ENCODE measurements at regions not wholly inside any gene's neighbourhood (a gene's known extent, or its start where the extent isn't known, plus 50 kb on each side); places are given as distances from the start of the nearest gene placed in this dataset.
"Not testable (repeated sequence)": the region's sequence is repeated elsewhere in the genome, so short reads cannot be mapped to it uniquely, and the experiment has no call there.

GRCh38 chr10:60606343-60607080 lies 171.8 kb upstream of the CDK1 start:
- peak in 1 of 6 donors; percentile 91 for DNase-seq (ENCODE audit: low read depth in 4 of 6, low spot score in 6 of 6)
- H3K27me3 ChIP-seq (ENCODE audit: control insufficient read depth, insufficient read depth, low read length), result no peaks in the 10 kb centered on the region
- H3K9me3 ChIP-seq (ENCODE audit: control insufficient read depth, insufficient read depth, low read length), result no peaks in the 10 kb centered on the region
- no peak overlapping the region for H3K27ac ChIP-seq (ENCODE audit: low read depth, low read length)
- no peaks in the 10 kb centered on the region for H3K36me3 ChIP-seq (ENCODE audit: control insufficient read depth, insufficient read depth, low read length)
- H3K4me1 ChIP-seq (ENCODE audit: control insufficient read depth, insufficient read depth, low read length), result no peaks in the 10 kb centered on the region
- no peak overlapping the region for H3K4me3 ChIP-seq (ENCODE audit: low read depth, low read length)
- WGBS (ENCODE audit: insufficient coverage), result no CpG with 5 or more reads among the region's 2 CpGs

GRCh38 chr10:60605476-60605875 lies 172.8 kb upstream of the CDK1 start:
- no peaks in the 10 kb centered on the region for H3K36me3 ChIP-seq (ENCODE audit: control insufficient read depth, insufficient read depth, low read length)
- no peaks in the 10 kb centered on the region for H3K27me3 ChIP-seq (ENCODE audit: control insufficient read depth, insufficient read depth, low read length)
- no peaks in the 10 kb centered on the region for H3K4me1 ChIP-seq (ENCODE audit: control insufficient read depth, insufficient read depth, low read length)
- no peak overlapping the region for H3K27ac ChIP-seq (ENCODE audit: low read depth, low read length)
- DNase-seq (ENCODE audit: low read depth in 4 of 6, low spot score in 6 of 6), result peak in 1 of 6 donors; percentile 37
- no peaks in the 10 kb centered on the region for H3K9me3 ChIP-seq (ENCODE audit: control insufficient read depth, insufficient read depth, low read length)
- no peak overlapping the region for H3K4me3 ChIP-seq (ENCODE audit: low read depth, low read length)

GRCh38 chr10:60604342-60604741 lies 173.9 kb upstream of the CDK1 start:
- Histone ChIP-seq H3K4me3 (ENCODE audit: low read depth, low read length) (no peak overlapping the region), H3K9me3 (ENCODE audit: control insufficient read depth, insufficient read depth, low read length) (no peaks in the 10 kb centered on the region), H3K27me3 (ENCODE audit: control insufficient read depth, insufficient read depth, low read length) (no peaks in the 10 kb centered on the region), H3K4me1 (ENCODE audit: control insufficient read depth, insufficient read depth, low read length) (no peaks in the 10 kb centered on the region), H3K36me3 (ENCODE audit: control insufficient read depth, insufficient read depth, low read length) (no peaks in the 10 kb centered on the region), H3K27ac (ENCODE audit: low read depth, low read length) (no peak overlapping the region)
- no CpG with 5 or more reads among the region's 1 CpG for WGBS (ENCODE audit: insufficient coverage)
- peak in 5 of 6 donors; percentile 17 to 89 (median 47) for DNase-seq (ENCODE audit: low read depth in 4 of 6, low spot score in 6 of 6)

- H3K4me1 ChIP-seq (ENCODE audit: control insufficient read depth, insufficient read depth, low read length), result no peaks in the 10 kb centered on the region
- H3K9me3 ChIP-seq (ENCODE audit: control insufficient read depth, insufficient read depth, low read length), result no peaks in the 10 kb centered on the region
- H3K36me3 ChIP-seq (ENCODE audit: control insufficient read depth, insufficient read depth, low read length), result no peaks in the 10 kb centered on the region
- no peaks in the 10 kb centered on the region for H3K27me3 ChIP-seq (ENCODE audit: control insufficient read depth, insufficient read depth, low read length)
- 100% methylated on average over 1 of the region's 1 CpG for WGBS (ENCODE audit: insufficient coverage)
- DNase-seq (ENCODE audit: low read depth in 4 of 6, low spot score in 6 of 6), result no peak
- H3K4me3 ChIP-seq (ENCODE audit: low read depth, low read length), result no peak overlapping the region
- no peak overlapping the region for H3K27ac ChIP-seq (ENCODE audit: low read depth, low read length)
Measured at GRCh38 chr10:60597513-60597912, 180.8 kb upstream of the CDK1 start.

- no CpG with 5 or more reads among the region's 3 CpGs for WGBS (ENCODE audit: insufficient coverage)
Measured at GRCh38 chr10:60595852-60596251, 182.4 kb upstream of the CDK1 start.

GRCh38 chr10:60594476-60595051 lies 183.7 kb upstream of the CDK1 start:
- Histone ChIP-seq H3K9me3 (ENCODE audit: control insufficient read depth, insufficient read depth, low read length) (no peaks in the 10 kb centered on the region), H3K4me1 (ENCODE audit: control insufficient read depth, insufficient read depth, low read length) (no peaks in the 10 kb centered on the region), H3K4me3 (ENCODE audit: low read depth, low read length) (no peak overlapping the region), H3K36me3 (ENCODE audit: control insufficient read depth, insufficient read depth, low read length) (no peaks in the 10 kb centered on the region), H3K27me3 (ENCODE audit: control insufficient read depth, insufficient read depth, low read length) (no peaks in the 10 kb centered on the region), H3K27ac (ENCODE audit: low read depth, low read length) (no peak overlapping the region)
- peak in 1 of 6 donors; percentile 47 for DNase-seq (ENCODE audit: low read depth in 4 of 6, low spot score in 6 of 6)
- WGBS (ENCODE audit: insufficient coverage), result no CpG with 5 or more reads among the region's 1 CpG

More at GRCh38 chr10:60595852-60596251, 182.4 kb upstream of the CDK1 start:
- Histone ChIP-seq H3K27me3 (ENCODE audit: control insufficient read depth, insufficient read depth, low read length) (no peaks in the 10 kb centered on the region), H3K27ac (ENCODE audit: low read depth, low read length) (no peak overlapping the region), H3K9me3 (ENCODE audit: control insufficient read depth, insufficient read depth, low read length) (no peaks in the 10 kb centered on the region), H3K4me1 (ENCODE audit: control insufficient read depth, insufficient read depth, low read length) (no peaks in the 10 kb centered on the region), H3K36me3 (ENCODE audit: control insufficient read depth, insufficient read depth, low read length) (no peaks in the 10 kb centered on the region), H3K4me3 (ENCODE audit: low read depth, low read length) (no peak overlapping the region)
- peak in 2 of 6 donors; percentile 17 to 62 for DNase-seq (ENCODE audit: low read depth in 4 of 6, low spot score in 6 of 6)

GRCh38 chr10:60591119-60591518 lies 187.2 kb upstream of the CDK1 start:
- WGBS (ENCODE audit: insufficient coverage), result 100% methylated on average over 1 of the region's 2 CpGs

GRCh38 chr10:60589376-60589775 lies 188.9 kb upstream of the CDK1 start:
- no CpG with 5 or more reads among the region's 2 CpGs for WGBS (ENCODE audit: insufficient coverage)
- peak in 1 of 6 donors; percentile 59 for DNase-seq (ENCODE audit: low read depth in 4 of 6, low spot score in 6 of 6)
- Histone ChIP-seq H3K27ac (ENCODE audit: low read depth, low read length) (no peak overlapping the region), H3K9me3 (ENCODE audit: control insufficient read depth, insufficient read depth, low read length) (no peaks in the 10 kb centered on the region), H3K36me3 (ENCODE audit: control insufficient read depth, insufficient read depth, low read length) (no peaks in the 10 kb centered on the region), H3K4me3 (ENCODE audit: low read depth, low read length) (no peak overlapping the region), H3K4me1 (ENCODE audit: control insufficient read depth, insufficient read depth, low read length) (no peaks in the 10 kb centered on the region), H3K27me3 (ENCODE audit: control insufficient read depth, insufficient read depth, low read length) (no peaks in the 10 kb centered on the region)

More at GRCh38 chr10:60591119-60591518, 187.2 kb upstream of the CDK1 start:
- Histone ChIP-seq H3K27ac (ENCODE audit: low read depth, low read length) (no peak overlapping the region), H3K36me3 (ENCODE audit: control insufficient read depth, insufficient read depth, low read length) (no peaks in the 10 kb centered on the region), H3K27me3 (ENCODE audit: control insufficient read depth, insufficient read depth, low read length) (no peaks in the 10 kb centered on the region), H3K4me3 (ENCODE audit: low read depth, low read length) (no peak overlapping the region), H3K4me1 (ENCODE audit: control insufficient read depth, insufficient read depth, low read length) (no peaks in the 10 kb centered on the region), H3K9me3 (ENCODE audit: control insufficient read depth, insufficient read depth, low read length) (no peaks in the 10 kb centered on the region)
- no peak for DNase-seq (ENCODE audit: low read depth in 4 of 6, low spot score in 6 of 6)

- not testable (repeated sequence) for H3K27ac ChIP-seq (ENCODE audit: low read depth, low read length); H3K4me1 ChIP-seq (ENCODE audit: control insufficient read depth, insufficient read depth, low read length); H3K9me3 ChIP-seq (ENCODE audit: control insufficient read depth, insufficient read depth, low read length); DNase-seq (ENCODE audit: low read depth in 4 of 6, low spot score in 6 of 6); H3K36me3 ChIP-seq (ENCODE audit: control insufficient read depth, insufficient read depth, low read length); H3K4me3 ChIP-seq (ENCODE audit: low read depth, low read length); H3K27me3 ChIP-seq (ENCODE audit: control insufficient read depth, insufficient read depth, low read length)
- no CpG with 5 or more reads among the region's 2 CpGs for WGBS (ENCODE audit: insufficient coverage)
Measured at GRCh38 chr10:60581782-60582181, 192.1 kb upstream of the ANK3 start.

- Histone ChIP-seq H3K4me3 (ENCODE audit: low read depth, low read length) (no peak overlapping the region), H3K36me3 (ENCODE audit: control insufficient read depth, insufficient read depth, low read length) (no peaks in the 10 kb centered on the region), H3K4me1 (ENCODE audit: control insufficient read depth, insufficient read depth, low read length) (no peaks in the 10 kb centered on the region), H3K27ac (ENCODE audit: low read depth, low read length) (no peak overlapping the region), H3K27me3 (ENCODE audit: control insufficient read depth, insufficient read depth, low read length) (no peaks in the 10 kb centered on the region), H3K9me3 (ENCODE audit: control insufficient read depth, insufficient read depth, low read length) (no peaks in the 10 kb centered on the region)
- DNase-seq (ENCODE audit: low read depth in 4 of 6, low spot score in 6 of 6), result no peak
Measured at GRCh38 chr10:60578217-60578616, 188.5 kb upstream of the ANK3 start.

Data from spinal cord (tissue), 9 donors.